CD4-positive, alpha-beta T cell (primary cell): ENCODE measurements at regions not wholly inside any gene's neighbourhood (a gene's known extent, or its start where the extent isn't known, plus 50 kb on each side); places are given as distances from the start of the nearest gene placed in this dataset.

Source experiments
- ATAC-seq: fragments of 200-7000 bp; cut with Tn5 transposase; one replicate; pipeline ENCODE4 v1.10.0; 2022; ENCODE audit warnings: mild to moderate bottlenecking; ENCODE audit not compliant: poor library complexity
- CTCF ChIA-PET: fragments of 350-600 bp; sonication (Branson Sonifier 250); formaldehyde crosslinking; loops from one replicate; lab custom pipeline; 2021; ENCODE audit warnings: antibody characterized with exemption, inconsistent platforms; lab: Charles Lee
- POLR2A ChIA-PET: fragments of 350-600 bp; sonication (Branson Sonifier 250); formaldehyde crosslinking; loops from one replicate; lab custom pipeline; 2021; ENCODE audit warnings: antibody characterized with exemption, inconsistent platforms; lab: Charles Lee
- DNase-seq, 14 experiments: peaks; one replicate each; pipeline ENCODE4 v3.0.0-alpha.2; 2013 to 2020; ENCODE audit warnings: mixed read lengths in 2 of 14
- H3K27ac ChIP-seq, 2 donors: one replicate each; pipeline versions ENCODE4 v1.5.1 to v1.7.0; 2013; ENCODE audit warnings: low read length in 2 of 2, low read depth in 1 of 2, mild to moderate bottlenecking in 1 of 2
- H3K27me3 ChIP-seq, 2 experiments: 1 replicate in 1 of 2; 2 replicates in 1 of 2; pipeline versions ENCODE4 v1.6.1 to v1.7.0; 2013; ENCODE audit warnings: low read length in 2 of 2, control low read depth in 1 of 2, mild to moderate bottlenecking in 1 of 2, moderate library complexity in 1 of 2; ENCODE audit not compliant: insufficient read depth in 2 of 2, control insufficient read depth in 1 of 2
- H3K36me3 ChIP-seq: one replicate; pipeline ENCODE4 v1.6.1; 2013; ENCODE audit warnings: low read length, control low read depth; ENCODE audit not compliant: insufficient read depth
- H3K4me1 ChIP-seq: one replicate; pipeline ENCODE4 v1.6.1; 2013; ENCODE audit warnings: low read length, control low read depth; ENCODE audit not compliant: insufficient read depth
- H3K4me3 ChIP-seq: one replicate; pipeline ENCODE4 v1.5.1; 2013; ENCODE audit warnings: mild to moderate bottlenecking, low read length, moderate library complexity
- H3K9me3 ChIP-seq, 2 experiments: 1 replicate in 1 of 2; 2 replicates in 1 of 2; pipeline versions ENCODE4 v1.6.1 to v1.7.0; 2013; ENCODE audit warnings: low read length in 2 of 2, mild to moderate bottlenecking in 2 of 2, control low read depth in 1 of 2, moderate library complexity in 1 of 2; ENCODE audit not compliant: control insufficient read depth in 1 of 2, insufficient read depth in 1 of 2
- H3K27ac Mint-ChIP-seq: one replicate; pipeline ENCODE4 v1.8.0; 2020; ENCODE audit warnings: mixed read lengths
- H3K27me3 Mint-ChIP-seq: one replicate; pipeline ENCODE4 v1.8.0; 2021; ENCODE audit warnings: mixed read lengths
- H3K36me3 Mint-ChIP-seq: one replicate; pipeline ENCODE4 v1.8.0; 2021; ENCODE audit warnings: low read depth, mixed read lengths
- H3K4me1 Mint-ChIP-seq: one replicate; pipeline ENCODE4 v1.8.0; 2021; ENCODE audit warnings: low read depth, mixed read lengths
- H3K4me3 Mint-ChIP-seq: one replicate; pipeline ENCODE4 v1.8.0; 2020; ENCODE audit warnings: mild to moderate bottlenecking, mixed read lengths
- H3K9me3 Mint-ChIP-seq: one replicate; pipeline ENCODE4 v1.8.0; 2020; ENCODE audit warnings: mixed read lengths
- CTCF ChIP-seq: fragments of 200-600 bp; IDR thresholded peaks from one replicate; pipeline ENCODE4 v1.8.0; 2022; ENCODE audit warnings: antibody characterized with exemption, mild to moderate bottlenecking
- intact Hi-C, 2 experiments: fragments of 100-400 bp; cut with DNase I in 1 of 2; cut with micrococcal nuclease in 1 of 2; formaldehyde crosslinking; loops; one replicate each; pipeline versions ENCODE4 v1.15.1 to v1.9.0; 2023 to 2025; cut with DNase I, micrococcal nuclease

GRCh38 chr4:54428940-54429339 is 199.8 kb downstream of the PDGFRA start:
- intact Hi-C loops, result no loop called here
- Mint-ChIP-seq H3K9me3 (peaks cover 2% of the 10 kb centered on the region), H3K27me3 (peaks cover 25% of the 10 kb centered on the region), H3K4me1 (no peaks in the 10 kb centered on the region), H3K27ac (no peak overlapping the region), H3K36me3 (no peaks in the 10 kb centered on the region), H3K4me3 (no peak overlapping the region)
- CTCF ChIA-PET, result no interaction called here
- Histone ChIP-seq H3K27ac (no peak overlapping the region), H3K36me3 (no peaks in the 10 kb centered on the region), H3K4me3 (no peak overlapping the region), H3K27me3 (no peaks in the 10 kb centered on the region), H3K9me3 (no peaks in the 10 kb centered on the region), H3K4me1 (no peaks in the 10 kb centered on the region)
- no peak for TF ChIP-seq CTCF
- no peak for ATAC-seq
- DNase-seq, result no peak
- POLR2A ChIA-PET, result no interaction called here

GRCh38 chr4:54433686-54434085 is 204.6 kb downstream of the PDGFRA start:
- intact Hi-C loops, result no loop called here
- peaks cover 2% of the 10 kb centered on the region for H3K9me3 Mint-ChIP-seq
- no peak overlapping the region for H3K4me3 Mint-ChIP-seq
- Histone ChIP-seq H3K36me3 (no peaks in the 10 kb centered on the region), H3K27me3 (peaks cover 0 to 5% of the 10 kb centered on the region in 2 experiments), H3K4me3 (no peak overlapping the region), H3K4me1 (no peaks in the 10 kb centered on the region), H3K27ac (no peak overlapping the region), H3K9me3 (peaks cover 0 to 3% of the 10 kb centered on the region in 2 experiments)
- ChIA-PET POLR2A (no interaction called here), CTCF (no interaction called here)
- no peaks in the 10 kb centered on the region for H3K4me1 Mint-ChIP-seq
- DNase-seq (no peak), ATAC-seq (no peak)
- H3K36me3 Mint-ChIP-seq, result no peaks in the 10 kb centered on the region
- peaks cover 46% of the 10 kb centered on the region for H3K27me3 Mint-ChIP-seq
- no peak overlapping the region for H3K27ac Mint-ChIP-seq
- TF ChIP-seq CTCF, result no peak

GRCh38 chr4:54439831-54440243 is 210.7 kb downstream of the PDGFRA start:
- Histone ChIP-seq H3K9me3 (peaks cover 0 to 3% of the 10 kb centered on the region in 2 experiments), H3K4me1 (no peaks in the 10 kb centered on the region), H3K27me3 (peaks cover 0 to 5% of the 10 kb centered on the region in 2 experiments), H3K4me3 (no peak overlapping the region), H3K27ac (no peak overlapping the region), H3K36me3 (no peaks in the 10 kb centered on the region)
- peaks cover 59% of the 10 kb centered on the region for H3K27me3 Mint-ChIP-seq
- no peak overlapping the region for H3K27ac Mint-ChIP-seq
- no peaks in the 10 kb centered on the region for H3K4me1 Mint-ChIP-seq
- H3K4me3 Mint-ChIP-seq, result no peak overlapping the region
- DNase-seq (peak in 3 of 14 experiments; percentile 6 to 31 (median 27)), ATAC-seq (no peak)
- ChIA-PET CTCF (no interaction called here), POLR2A (no interaction called here)
- no peaks in the 10 kb centered on the region for H3K36me3 Mint-ChIP-seq
- TF ChIP-seq CTCF, result no peak
- peaks cover 2% of the 10 kb centered on the region for H3K9me3 Mint-ChIP-seq
- intact Hi-C loops, result no loop called here
